H1 (cell line): ENCODE measurements at regions not wholly inside any gene's neighbourhood (a gene's known extent, or its start where the extent isn't known, plus 50 kb on each side); places are given as distances from the start of the nearest gene placed in this dataset.

ENCODE experiments used
- ATF2 ChIP-seq: IDR thresholded peaks from 2 replicates; pipeline ENCODE4 v1.6.1; 2012; ENCODE audit warnings: low read length, inconsistent platforms
- EZH2 ChIP-seq: fragments of 200-600 bp; sonication (generic); IDR thresholded peaks from 2 replicates; pipeline ENCODE4 v1.7.1; 2012; ENCODE audit warnings: low read depth, mild to moderate bottlenecking, moderate library complexity, low read length, inconsistent platforms; ENCODE audit not compliant: severe bottlenecking
- GABPA ChIP-seq: IDR thresholded peaks from 2 replicates; pipeline ENCODE4 v1.6.1; 2011; ENCODE audit warnings: mild to moderate bottlenecking, low read length, moderate library complexity, borderline replicate concordance; ENCODE audit not compliant: insufficient read depth
- MAX ChIP-seq: IDR thresholded peaks from 2 replicates; pipeline ENCODE4 v1.6.1; 2012; ENCODE audit warnings: inconsistent platforms
- SP1 ChIP-seq: IDR thresholded peaks from 2 replicates; pipeline ENCODE4 v1.6.1; 2011; ENCODE audit warnings: low read depth, low read length
- SP2 ChIP-seq: IDR thresholded peaks from 2 replicates; pipeline ENCODE4 v1.6.1; 2012; ENCODE audit warnings: mild to moderate bottlenecking, low read length, inconsistent platforms
- TAF1 ChIP-seq: IDR thresholded peaks from 2 replicates; pipeline ENCODE4 v1.6.1; 2011; ENCODE audit warnings: mild to moderate bottlenecking, low read depth, low read length

- TF ChIP-seq EZH2, result no peak
- no peak for TF ChIP-seq MAX
- TF ChIP-seq GABPA, result no peak
- no peak for TF ChIP-seq TAF1
- no peak for TF ChIP-seq ATF2
- no peak for TF ChIP-seq SP2
- no peak for TF ChIP-seq SP1
Measured at GRCh38 chr4:161133586-161134276, 1030.1 kb downstream of the FSTL5 start (continued).
